ENCODE measurements at regions not wholly inside any gene's neighbourhood (a gene's known extent, or its start where the extent isn't known, plus 50 kb on each side); places are given as distances from the start of the nearest gene placed in this dataset.
"Not testable (repeated sequence)": the region's sequence is repeated elsewhere in the genome, so short reads cannot be mapped to it uniquely, and the experiment has no call there.

DNA sequence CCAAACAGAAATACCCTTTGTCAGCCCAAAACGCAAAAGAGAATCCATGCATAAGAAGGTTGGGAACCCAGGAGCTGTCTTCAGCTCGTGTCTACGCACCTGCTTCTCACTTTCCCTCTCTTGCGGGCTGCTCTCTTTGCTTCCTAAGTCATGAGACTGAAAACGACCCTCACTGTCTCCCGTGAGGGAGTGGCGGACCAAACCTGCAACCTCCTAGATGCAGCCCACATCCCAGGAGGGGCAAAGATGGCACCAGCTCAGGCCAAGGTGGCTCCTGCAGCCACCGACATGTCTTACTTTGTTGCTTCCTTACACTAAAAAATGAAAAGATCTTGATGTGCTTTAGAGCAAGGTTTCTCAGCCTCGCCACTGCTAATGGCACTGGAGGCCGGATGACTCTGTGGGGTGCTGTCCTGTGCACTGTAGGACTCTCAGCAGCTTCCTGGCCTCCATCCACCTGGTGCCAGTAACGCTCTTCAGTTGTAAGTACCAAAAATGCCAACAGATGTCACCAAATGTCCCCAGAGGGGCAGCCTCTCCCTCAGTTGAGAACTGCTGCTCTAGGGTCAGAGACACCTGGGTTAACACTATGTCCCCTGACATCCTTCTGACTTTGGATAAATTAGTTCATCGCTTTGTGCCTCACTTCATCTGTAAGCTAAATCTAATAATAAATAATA is 179.8 kb upstream of the PFKP start:
- no peak for DNase-seq

DNA sequence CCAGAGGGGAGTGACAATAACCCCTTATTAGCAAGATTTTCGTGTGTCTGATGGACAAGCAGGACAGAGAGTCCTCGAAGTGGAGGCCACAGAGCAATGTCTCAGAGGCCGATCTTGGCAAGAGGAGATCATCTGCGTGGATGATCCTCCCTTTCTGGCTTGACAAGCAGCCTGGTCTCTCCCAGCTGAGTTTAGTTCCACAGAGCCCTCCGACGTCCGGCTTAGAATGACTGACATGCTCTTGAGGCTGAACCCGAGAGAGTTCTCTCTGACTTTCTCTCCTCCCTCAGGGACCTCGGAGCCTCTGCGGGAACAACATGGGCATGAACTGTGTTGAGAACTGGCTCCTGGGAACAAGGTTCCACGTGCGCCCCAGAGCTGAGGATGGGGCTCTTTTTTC is 180.7 kb upstream of the PFKP start:
- DNase-seq, result no peak

GRCh38 chr10:2885288-2886278 is 181.8 kb upstream of the PFKP start:
- no peak for DNase-seq

DNA sequence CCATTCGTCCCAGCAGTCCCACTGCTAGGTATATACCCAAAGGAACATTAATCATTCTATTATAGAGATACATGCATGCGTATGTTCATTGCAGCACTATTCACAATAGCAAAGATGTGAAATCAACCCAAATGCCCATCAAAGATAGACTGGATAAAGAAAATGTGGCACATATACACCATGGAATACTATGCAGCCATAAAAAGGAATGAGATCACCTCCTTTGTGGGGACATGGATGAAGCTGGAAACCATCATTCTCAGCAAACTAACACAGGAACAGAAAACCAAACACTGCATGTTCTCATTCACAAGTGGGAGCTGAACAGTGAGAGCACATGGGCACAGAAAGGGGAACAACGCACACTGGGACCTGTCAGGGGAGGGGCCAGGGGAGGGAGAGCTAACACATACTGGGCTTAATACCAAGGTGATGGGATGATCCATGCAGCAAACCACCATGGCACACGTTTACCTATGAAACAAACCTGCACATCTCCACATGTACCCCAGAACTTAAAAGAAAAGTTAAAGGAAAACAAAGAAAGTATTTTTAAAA is 183.3 kb upstream of the PFKP start:
- not testable (repeated sequence) for DNase-seq

DNA sequence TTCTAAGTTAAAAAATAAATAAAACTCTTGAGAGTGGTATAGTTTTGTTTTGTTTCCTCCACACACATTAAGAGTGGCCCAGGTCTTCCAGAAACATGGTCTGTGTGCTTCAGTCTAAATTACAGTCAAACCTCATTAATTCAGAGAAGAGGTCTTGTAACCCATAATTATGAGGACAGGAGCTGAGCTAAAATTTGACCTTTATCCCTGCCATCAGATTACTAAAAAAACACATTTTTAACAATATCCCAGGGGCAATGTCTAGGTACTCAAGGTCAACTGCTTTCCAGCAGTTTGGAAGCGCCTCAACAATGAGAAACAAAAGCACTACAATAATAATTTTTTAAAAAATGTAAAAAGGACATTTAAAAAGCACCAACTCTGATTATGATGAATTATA is 184.1 kb upstream of the PFKP start:
- no peak for DNase-seq

DNA sequence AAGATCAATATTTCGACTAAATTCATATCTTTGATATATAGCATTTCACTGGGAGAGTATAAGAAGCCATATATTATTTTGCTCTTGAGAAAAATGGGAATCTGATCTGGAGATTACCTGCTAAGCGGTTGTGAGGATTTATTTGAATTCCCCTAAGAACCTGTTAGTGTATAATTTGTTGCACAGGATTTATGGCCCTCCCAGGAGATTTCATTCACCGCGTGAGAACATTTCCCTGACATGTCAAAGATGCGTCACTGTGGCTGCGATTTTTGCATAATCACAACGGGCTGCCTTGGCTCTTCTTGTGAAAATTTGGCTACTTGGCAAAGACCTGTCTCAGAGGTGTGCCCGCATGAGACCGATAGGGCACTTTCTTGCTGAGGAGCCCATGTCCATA is 184.7 kb upstream of the PFKP start:
- no peak for DNase-seq

DNA sequence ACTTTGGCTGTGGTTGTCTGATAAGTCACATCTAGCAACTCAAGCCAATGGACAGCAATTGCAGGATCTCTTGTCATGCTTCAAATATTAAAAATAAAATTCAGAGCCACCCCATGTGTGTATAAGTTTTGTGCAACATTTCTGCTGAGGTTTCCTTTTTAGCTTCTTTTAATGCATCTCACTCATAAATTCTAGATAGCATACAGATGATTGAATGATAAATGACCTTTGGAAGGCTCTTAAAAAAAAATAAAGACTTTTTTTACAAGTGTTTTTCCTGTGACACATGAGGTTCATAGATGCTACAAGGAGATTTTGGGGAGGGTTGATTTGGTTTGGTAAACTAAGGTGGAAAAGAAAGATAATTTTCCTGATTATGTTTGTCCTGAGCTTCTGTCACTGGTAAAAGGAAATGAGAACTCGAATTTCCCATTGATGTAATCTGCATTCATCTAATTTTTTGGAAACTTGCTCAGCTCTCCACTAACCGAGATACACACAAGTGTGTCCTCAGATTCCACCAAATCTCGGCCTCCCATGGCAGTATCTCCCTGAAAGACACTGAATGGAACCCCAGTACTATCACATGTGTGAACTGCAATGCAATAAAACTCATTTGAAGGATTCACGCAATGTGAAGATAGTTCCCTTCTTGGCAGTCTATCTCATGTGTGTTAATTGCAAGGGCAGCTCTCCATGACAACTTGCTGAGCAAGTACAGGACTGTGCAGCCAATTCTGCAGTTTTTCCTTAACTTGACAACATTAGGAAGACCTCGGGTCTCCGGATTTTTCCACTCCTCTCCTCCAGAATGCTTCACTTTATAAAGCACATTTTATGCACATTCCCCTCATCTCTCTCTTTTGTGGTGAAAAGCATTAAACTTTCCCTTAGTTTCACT is 185.4 kb upstream of the PFKP start:
- no peak for DNase-seq

- DNase-seq, result not testable (repeated sequence)
These were observed 187.3 kb upstream of the PFKP start for GRCh38 chr10:2880050-2880449.

- no peak for DNase-seq
These were observed 188.5 kb upstream of the PFKP start for GRCh38 chr10:2878818-2879217.

DNA sequence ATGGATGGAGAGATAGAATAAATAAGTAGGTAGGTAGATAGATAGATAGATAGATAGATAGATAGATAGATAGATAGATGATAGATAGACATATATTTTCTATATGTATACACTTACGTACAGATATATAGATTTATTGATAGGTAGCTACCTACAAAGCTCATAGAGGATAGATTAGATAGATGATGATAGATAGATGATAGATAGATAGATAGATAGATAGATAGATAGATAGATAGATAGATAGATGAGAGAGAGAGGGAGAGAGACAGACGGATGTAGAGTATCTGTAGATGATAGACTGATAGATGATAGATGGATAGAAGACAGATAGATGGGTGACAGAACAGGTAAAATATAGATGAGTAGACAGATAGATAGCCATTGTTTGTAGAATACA is 191.3 kb upstream of the PFKP start:
- no peak for DNase-seq

- DNase-seq, result no peak
These were observed 192.4 kb upstream of the PFKP start for GRCh38 chr10:2874963-2875362.

DNA sequence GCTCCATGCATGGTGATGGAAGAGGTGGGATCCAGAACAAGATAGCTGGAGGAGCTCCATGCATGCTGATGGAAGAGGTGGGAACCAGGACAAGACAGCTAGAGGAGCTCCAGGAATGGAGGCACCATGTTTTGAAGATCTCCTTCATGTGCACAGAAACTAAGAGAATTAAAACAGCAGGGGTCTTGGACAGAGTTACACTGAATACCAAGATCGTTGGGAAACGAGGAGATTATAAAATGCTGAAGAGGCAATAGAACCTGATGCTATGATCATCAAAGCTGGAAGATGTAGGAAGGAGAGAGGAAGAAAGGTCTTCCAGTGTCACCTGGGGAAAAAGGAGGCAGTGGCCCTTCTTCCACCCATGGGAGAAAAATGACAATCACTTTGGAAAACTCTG is 193.6 kb upstream of the PFKP start:
- no peak for DNase-seq

GRCh38 chr10:2871673-2872219 is 195.6 kb upstream of the PFKP start:
- DNase-seq, result no peak

- DNase-seq, result no peak
These were observed 196.7 kb upstream of the PFKP start for GRCh38 chr10:2870654-2871053.

DNA sequence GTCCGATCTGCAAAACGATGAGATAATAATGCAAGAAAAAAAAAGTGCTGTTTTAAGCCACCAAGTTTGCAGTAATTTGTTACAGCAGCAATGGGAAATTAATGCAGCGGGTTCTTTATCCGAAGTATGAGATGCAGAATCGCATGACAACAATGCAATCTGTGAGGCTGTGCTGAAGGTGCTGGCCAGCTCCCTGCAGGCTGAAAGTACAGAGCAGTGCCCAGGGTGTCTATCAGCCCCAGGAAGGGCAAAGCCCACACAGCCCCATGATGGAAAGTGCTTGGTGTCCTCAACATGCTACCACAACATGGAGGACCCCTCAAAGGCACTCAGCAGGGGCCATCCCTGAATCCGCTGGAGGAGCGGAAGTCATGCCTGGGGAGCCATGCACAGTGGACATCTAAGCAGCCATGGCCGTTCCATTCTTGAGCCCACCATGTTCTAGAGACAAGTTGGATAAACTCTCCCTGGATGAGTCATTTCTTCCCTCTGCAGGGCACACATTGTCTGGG is 199.5 kb upstream of the PFKP start:
- DNase-seq, result no peak

GRCh38 chr10:2866569-2866968 is 200.8 kb upstream of the PFKP start:
- DNase-seq, result no peak

DNA sequence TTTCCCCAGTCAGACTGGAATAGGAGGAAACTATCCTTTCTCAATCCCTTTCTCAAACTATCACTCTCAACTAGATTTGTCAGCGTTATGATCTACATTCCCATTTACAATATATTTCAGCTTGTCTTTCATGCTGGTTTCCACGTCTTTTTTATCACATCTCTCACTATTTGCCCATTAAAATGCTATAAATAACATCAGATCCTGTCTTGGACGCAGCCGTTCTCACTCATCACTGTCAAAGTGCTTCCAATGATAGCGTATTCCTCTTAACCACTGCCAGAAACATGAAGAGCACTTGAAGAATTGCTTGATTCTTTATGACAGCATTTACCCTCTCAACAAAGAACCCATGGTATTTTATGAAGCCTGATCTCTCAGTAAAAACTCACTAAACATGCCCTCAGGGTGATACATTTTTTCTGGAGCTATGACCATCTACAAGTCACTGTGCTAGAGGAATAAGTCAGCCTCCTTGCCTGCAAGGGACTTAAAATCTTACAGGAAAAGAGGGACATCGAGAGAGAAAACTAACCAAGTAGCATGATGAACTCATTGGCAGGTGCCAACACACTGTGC is 205.6 kb upstream of the PFKP start:
- DNase-seq, result no peak

DNA sequence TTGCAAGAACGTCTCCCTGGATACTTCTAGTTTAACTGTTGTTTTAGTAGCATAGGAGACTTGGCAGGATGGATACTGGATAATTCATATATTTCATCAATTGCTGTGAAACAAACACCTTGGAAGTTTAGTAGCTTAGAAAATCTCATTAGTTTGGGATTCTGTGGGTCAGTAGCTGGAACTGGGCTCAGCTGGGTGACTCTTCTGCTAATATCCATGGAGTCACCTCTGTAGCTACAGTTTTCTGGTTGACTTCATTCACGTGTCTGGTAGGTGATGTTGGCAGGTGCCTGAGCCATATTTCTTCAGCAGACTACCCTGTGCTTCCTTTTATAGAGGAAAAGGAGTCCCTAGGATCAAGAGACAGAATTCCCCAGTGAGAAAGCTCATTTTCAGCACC is 208.9 kb upstream of the PFKP start:
- no peak for DNase-seq

DNA sequence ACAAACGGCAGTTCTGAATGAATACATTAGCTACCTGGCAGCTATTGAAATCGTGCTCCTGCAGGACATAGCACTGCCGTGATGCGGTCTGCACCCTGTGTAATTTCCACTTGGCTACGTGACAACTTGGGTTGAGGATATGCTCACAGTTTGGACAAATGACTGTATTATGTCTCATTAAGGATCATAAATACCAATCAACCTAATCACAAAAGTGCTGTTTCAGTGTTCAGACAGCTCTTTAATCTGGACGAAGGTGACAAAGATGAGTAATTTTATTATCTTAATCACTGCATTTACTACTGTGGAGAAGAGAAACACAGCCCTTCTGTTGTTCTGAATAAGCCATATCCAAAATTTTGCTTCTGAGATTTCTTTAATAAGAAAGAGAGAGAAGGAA is 210.8 kb upstream of the PFKP start:
- DNase-seq, result no peak

DNA sequence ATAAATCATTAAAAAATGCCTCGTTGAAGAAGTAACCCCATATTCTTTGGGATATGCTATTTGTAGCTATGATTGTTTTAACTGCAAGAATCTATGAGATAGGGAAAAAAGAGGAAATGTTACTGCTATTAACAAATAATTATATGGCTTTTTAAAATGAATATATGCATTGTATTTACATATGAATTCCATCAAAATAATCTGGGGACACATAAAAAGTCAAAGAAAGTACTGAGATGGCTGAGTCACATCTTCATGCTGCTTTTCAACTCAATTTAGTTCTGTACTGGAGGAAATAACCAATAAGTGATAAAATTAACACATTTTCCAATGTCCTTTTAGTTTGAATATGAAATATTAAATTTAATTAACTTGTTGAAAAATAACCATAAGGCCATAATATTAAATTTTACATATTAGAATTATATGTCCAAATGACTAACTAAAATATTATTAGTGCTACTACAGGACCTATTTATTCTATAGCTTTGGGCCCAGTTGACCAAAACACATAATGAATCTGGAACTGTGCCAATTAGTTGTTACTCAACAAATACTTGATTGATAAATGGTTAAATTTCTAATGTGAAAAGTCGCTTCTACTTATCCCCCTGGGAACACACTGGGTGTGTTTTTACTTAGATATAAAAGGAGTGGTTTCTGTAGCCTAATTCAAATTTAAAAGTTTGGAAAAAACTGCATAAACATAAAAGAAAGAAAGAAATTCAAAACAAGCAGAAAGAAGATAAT is 214.6 kb upstream of the PFKP start:
- no peak for DNase-seq

GRCh38 chr10:2851566-2851965 is 215.8 kb upstream of the PFKP start:
- no peak for DNase-seq

Data from DMS 273 treated with DMSO at 0.1 percent for 48 hours (cell line).